Neural progenitor cell (in vitro differentiated cells): ENCODE measurements at regions not wholly inside any gene's neighbourhood (a gene's known extent, or its start where the extent isn't known, plus 50 kb on each side); places are given as distances from the start of the nearest gene placed in this dataset.

Experiments used
- DNase-seq: peaks from one replicate; pipeline ENCODE4 v3.0.0-alpha.2; 2016; ENCODE audit warnings: low spot score
- H2AFZ ChIP-seq: fragments of 200-600 bp; sonication (generic); replicated peaks from 2 replicates; pipeline ENCODE4 v1.6.1; 2016; ENCODE audit warnings: antibody characterized with exemption
- H3F3A ChIP-seq: fragments of 200-600 bp; sonication (generic); 2 replicates; pipeline ENCODE4 v1.6.1; 2016; ENCODE audit warnings: antibody characterized with exemption, low read depth
- H3K27ac ChIP-seq: fragments of 200-600 bp; sonication (generic); 2 replicates; pipeline ENCODE4 v1.5.1; 2016; ENCODE audit warnings: mild to moderate bottlenecking
- H3K27me3 ChIP-seq: fragments of 200-600 bp; sonication (generic); 2 replicates; pipeline ENCODE4 v1.6.1; 2016; ENCODE audit warnings: mild to moderate bottlenecking, moderate library complexity
- H3K36me3 ChIP-seq: fragments of 200-600 bp; sonication (generic); 2 replicates; pipeline ENCODE4 v1.5.1; 2016
- H3K4me1 ChIP-seq: fragments of 200-600 bp; sonication (generic); 2 replicates; pipeline ENCODE4 v1.6.1; 2016; ENCODE audit warnings: mixed run types
- H3K4me2 ChIP-seq: fragments of 200-600 bp; sonication (generic); 2 replicates; pipeline ENCODE4 v1.6.1; 2016
- H3K4me3 ChIP-seq: fragments of 200-600 bp; sonication (generic); 2 replicates; pipeline ENCODE4 v1.5.1; 2016
- H3K79me2 ChIP-seq: fragments of 200-600 bp; sonication (generic); 2 replicates; pipeline ENCODE4 v1.6.1; 2016; ENCODE audit warnings: low read depth
- H3K9ac ChIP-seq: fragments of 200-600 bp; sonication (generic); 2 replicates; pipeline ENCODE4 v1.6.1; 2016
- H3K9me3 ChIP-seq: fragments of 200-600 bp; sonication (generic); 2 replicates; pipeline ENCODE4 v1.5.1; 2016; ENCODE audit warnings: low read depth
- H4K20me1 ChIP-seq: fragments of 200-600 bp; sonication (generic); 2 replicates; pipeline ENCODE4 v1.6.1; 2016; ENCODE audit warnings: low read depth
- H3K27ac Mint-ChIP-seq: 3 replicates; pipeline ENCODE4 v1.8.0; 2021; ENCODE audit warnings: mixed read lengths
- H3K27me3 Mint-ChIP-seq: 2 replicates; pipeline ENCODE4 v1.8.0; 2022; ENCODE audit warnings: low read depth, mild to moderate bottlenecking, inconsistent platforms, moderate library complexity, mixed read lengths; ENCODE audit not compliant: insufficient read depth
- H3K36me3 Mint-ChIP-seq: 3 replicates; pipeline ENCODE4 v1.8.0; 2021; ENCODE audit warnings: mixed read lengths
- H3K4me1 Mint-ChIP-seq: 3 replicates; pipeline ENCODE4 v1.8.0; 2021; ENCODE audit warnings: mixed read lengths
- H3K4me3 Mint-ChIP-seq: 3 replicates; pipeline ENCODE4 v1.8.0; 2021; ENCODE audit warnings: mild to moderate bottlenecking, moderate library complexity, mixed read lengths
- H3K9me3 Mint-ChIP-seq: 3 replicates; pipeline ENCODE4 v1.8.0; 2020; ENCODE audit warnings: mixed read lengths
- EZH2 ChIP-seq: fragments of 200-600 bp; sonication (generic); IDR thresholded peaks from 2 replicates; pipeline ENCODE4 v1.6.1; 2017; ENCODE audit warnings: antibody characterized with exemption, mild to moderate bottlenecking, moderate library complexity
- EZH2phosphoT487 ChIP-seq: fragments of 200-600 bp; sonication (generic); IDR thresholded peaks from 2 replicates; pipeline ENCODE4 v1.6.1; 2017; ENCODE audit warnings: antibody characterized with exemption
- TF ChIP-seq, protein P1 (sequence below): fragments of 200-600 bp; sonication (generic); IDR thresholded peaks from 2 replicates; pipeline ENCODE4 v1.5.1; 2017; ENCODE audit warnings: antibody characterized with exemption, mild to moderate bottlenecking

DNA sequence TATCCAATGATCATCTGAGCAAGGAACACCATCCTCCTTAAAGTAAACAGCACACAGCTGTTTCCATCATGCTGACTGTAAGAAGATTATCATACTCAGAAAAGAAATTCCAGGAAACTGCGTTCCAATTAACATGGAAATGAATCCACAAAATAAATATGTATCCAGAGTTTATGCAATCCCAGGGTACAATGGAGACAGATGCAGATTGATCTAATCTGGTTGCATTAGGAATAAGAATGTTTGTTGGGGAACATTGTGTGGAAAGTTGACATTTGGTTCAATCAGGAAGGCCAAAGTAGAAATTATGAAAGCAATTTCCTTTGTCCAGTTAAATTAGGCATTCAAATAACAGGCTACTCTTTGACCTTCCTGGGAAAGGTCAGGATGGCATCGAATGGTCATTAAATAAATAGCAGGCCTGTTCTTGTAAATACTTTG is 236.9 kb upstream of the AMIGO2 start:
- no peaks in the 10 kb centered on the region for H3F3A ChIP-seq
- Mint-ChIP-seq H3K27me3 (no peaks in the 10 kb centered on the region), H3K36me3 (no peaks in the 10 kb centered on the region), H3K4me3 (no peak overlapping the region), H3K9me3 (peaks cover 7% of the 10 kb centered on the region), H3K4me1 (peaks cover 3% of the 10 kb centered on the region), H3K27ac (no peak overlapping the region)
- H3K4me2 ChIP-seq, result no peak overlapping the region
- no peaks in the 10 kb centered on the region for H3K27me3 ChIP-seq
- no peak overlapping the region for H3K9ac ChIP-seq
- H3K36me3 ChIP-seq, result no peaks in the 10 kb centered on the region
- H3K4me1 ChIP-seq, result no peaks in the 10 kb centered on the region
- no peak overlapping the region for H3K27ac ChIP-seq
- TF ChIP-seq, protein P1, sequence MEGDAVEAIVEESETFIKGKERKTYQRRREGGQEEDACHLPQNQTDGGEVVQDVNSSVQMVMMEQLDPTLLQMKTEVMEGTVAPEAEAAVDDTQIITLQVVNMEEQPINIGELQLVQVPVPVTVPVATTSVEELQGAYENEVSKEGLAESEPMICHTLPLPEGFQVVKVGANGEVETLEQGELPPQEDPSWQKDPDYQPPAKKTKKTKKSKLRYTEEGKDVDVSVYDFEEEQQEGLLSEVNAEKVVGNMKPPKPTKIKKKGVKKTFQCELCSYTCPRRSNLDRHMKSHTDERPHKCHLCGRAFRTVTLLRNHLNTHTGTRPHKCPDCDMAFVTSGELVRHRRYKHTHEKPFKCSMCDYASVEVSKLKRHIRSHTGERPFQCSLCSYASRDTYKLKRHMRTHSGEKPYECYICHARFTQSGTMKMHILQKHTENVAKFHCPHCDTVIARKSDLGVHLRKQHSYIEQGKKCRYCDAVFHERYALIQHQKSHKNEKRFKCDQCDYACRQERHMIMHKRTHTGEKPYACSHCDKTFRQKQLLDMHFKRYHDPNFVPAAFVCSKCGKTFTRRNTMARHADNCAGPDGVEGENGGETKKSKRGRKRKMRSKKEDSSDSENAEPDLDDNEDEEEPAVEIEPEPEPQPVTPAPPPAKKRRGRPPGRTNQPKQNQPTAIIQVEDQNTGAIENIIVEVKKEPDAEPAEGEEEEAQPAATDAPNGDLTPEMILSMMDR, result no peak
- TF ChIP-seq EZH2phosphoT487, result no peak
- TF ChIP-seq EZH2, result no peak
- H2AFZ ChIP-seq, result no peak overlapping the region
- no peaks in the 10 kb centered on the region for H3K79me2 ChIP-seq
- no peak for DNase-seq
- H3K9me3 ChIP-seq, result no peaks in the 10 kb centered on the region
- H4K20me1 ChIP-seq, result no peaks in the 10 kb centered on the region
- no peak overlapping the region for H3K4me3 ChIP-seq

DNA sequence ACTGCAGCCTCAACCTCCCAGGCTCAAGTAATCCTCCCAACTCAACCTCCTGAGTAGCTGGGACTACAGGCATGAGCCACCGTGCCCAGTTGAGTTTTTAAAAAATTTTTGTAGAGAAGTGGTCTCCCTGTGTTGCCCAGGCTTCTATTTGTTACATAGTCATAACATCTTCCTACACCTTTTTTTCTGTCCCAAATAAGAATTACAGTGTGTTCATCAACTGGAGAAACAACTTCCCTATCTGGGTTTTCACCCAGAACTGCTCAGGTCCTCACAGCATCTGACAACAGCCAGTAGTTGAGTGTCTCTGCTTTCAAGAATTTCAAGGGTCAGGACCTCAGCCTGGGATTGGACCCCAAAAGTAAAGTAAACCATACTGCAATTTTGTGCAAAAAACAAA is 235.2 kb upstream of the AMIGO2 start:
- Mint-ChIP-seq H3K27ac (no peak overlapping the region), H3K4me3 (no peak overlapping the region), H3K27me3 (no peaks in the 10 kb centered on the region), H3K4me1 (peaks cover 3% of the 10 kb centered on the region), H3K9me3 (no peaks in the 10 kb centered on the region), H3K36me3 (no peaks in the 10 kb centered on the region)
- Histone ChIP-seq H3K27me3 (no peaks in the 10 kb centered on the region), H3F3A (no peaks in the 10 kb centered on the region), H3K4me3 (no peak overlapping the region), H3K4me2 (no peak overlapping the region), H3K79me2 (no peaks in the 10 kb centered on the region), H3K9me3 (no peaks in the 10 kb centered on the region), H3K36me3 (no peaks in the 10 kb centered on the region), H3K4me1 (no peaks in the 10 kb centered on the region), H3K27ac (no peak overlapping the region), H4K20me1 (no peaks in the 10 kb centered on the region), H3K9ac (no peak overlapping the region), H2AFZ (no peak overlapping the region)
- no peak for DNase-seq
- TF ChIP-seq, protein P1, result no peak
- TF ChIP-seq EZH2 (no peak), EZH2phosphoT487 (no peak)

DNA sequence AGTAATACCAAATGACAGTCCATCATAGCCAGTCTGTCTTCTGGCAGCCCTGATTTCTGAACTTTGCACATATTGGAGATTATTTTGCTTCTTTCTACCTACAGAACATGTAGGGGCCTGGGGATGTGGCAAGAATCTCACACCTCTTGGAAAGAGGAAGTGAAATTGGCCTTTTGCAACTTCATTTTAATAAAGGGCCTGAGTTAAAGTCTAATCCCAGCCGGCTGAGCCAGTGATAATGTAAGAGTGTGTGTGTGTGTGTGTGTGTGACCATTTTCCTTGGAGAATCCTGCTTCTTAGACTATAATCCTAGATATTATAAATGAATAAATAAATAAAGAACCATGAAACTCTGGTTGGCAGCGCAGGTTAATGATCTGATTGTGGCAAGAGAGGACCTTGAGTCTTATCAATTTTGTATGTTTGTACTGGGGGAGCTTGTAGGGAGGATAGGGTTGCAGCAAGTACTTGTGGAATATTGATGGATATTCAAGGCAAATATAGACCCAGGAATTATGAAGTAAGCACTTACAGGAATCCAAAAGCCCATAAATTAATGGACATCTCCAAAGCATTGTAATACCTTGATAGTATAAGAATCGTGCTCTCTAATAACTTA is 233.2 kb upstream of the AMIGO2 start:
- Histone ChIP-seq H3K36me3 (no peaks in the 10 kb centered on the region), H3K9ac (no peak overlapping the region), H3K4me1 (no peaks in the 10 kb centered on the region), H3K27ac (no peak overlapping the region), H3K27me3 (no peaks in the 10 kb centered on the region), H2AFZ (no peak overlapping the region), H3F3A (no peaks in the 10 kb centered on the region), H3K79me2 (no peaks in the 10 kb centered on the region), H4K20me1 (no peaks in the 10 kb centered on the region), H3K9me3 (no peaks in the 10 kb centered on the region), H3K4me2 (no peak overlapping the region), H3K4me3 (no peak overlapping the region)
- H3K36me3 Mint-ChIP-seq, result no peaks in the 10 kb centered on the region
- no peaks in the 10 kb centered on the region for H3K27me3 Mint-ChIP-seq
- TF ChIP-seq EZH2phosphoT487, result no peak
- TF ChIP-seq, protein P1, result no peak
- no peak for TF ChIP-seq EZH2
- no peak for DNase-seq
- H3K4me3 Mint-ChIP-seq, result no peak overlapping the region
- no peak overlapping the region for H3K27ac Mint-ChIP-seq
- H3K4me1 Mint-ChIP-seq, result peaks cover 3% of the 10 kb centered on the region
- H3K9me3 Mint-ChIP-seq, result no peaks in the 10 kb centered on the region
